ENCODE measurements at regions not wholly inside any gene's neighbourhood (a gene's known extent, or its start where the extent isn't known, plus 50 kb on each side); places are given as distances from the start of the nearest gene placed in this dataset.

DNA sequence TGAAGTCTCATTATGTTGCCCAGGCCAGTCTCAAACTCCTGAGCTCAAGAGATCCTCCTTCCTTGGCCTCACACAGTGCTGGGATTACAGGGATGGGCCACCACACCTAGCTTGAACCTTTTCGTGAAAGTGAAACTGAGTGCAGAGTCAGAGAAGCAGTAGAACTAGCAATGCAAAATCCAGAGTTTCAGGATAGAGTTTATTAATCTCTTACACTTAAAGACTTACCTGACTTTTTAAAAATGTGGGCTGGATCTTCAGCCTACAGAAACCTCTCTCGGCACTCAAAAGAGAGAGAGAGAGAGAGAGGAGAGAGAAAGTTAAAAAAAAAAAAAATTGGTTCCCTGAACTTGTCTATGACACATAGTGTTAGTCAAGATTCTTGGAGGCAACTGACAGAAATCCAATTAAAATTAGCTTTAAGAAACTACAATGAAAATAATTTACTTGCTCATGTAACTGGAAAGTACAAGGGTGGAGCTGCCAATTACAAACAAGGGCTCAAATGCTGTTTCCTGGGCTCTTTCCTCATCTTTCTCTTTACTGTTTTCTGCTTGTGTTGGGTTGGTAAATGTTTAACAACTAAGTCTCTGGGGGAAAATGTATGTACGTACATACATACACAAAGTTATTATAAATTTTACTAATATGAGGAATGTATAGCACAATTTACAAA is 98.1 kb upstream of the CERS6 start:
- no peak overlapping the region for H3K4me3 ChIP-seq
- H3K9me3 ChIP-seq, result no peaks in the 10 kb centered on the region
- no peaks in the 10 kb centered on the region for H3K27me3 ChIP-seq
- DNase-seq, result no peak
- no peak overlapping the region for H3K27ac ChIP-seq
- intact Hi-C loops (cut with DNase I; ENCODE audit: low total_unique reads), result no loop called here
- no peaks in the 10 kb centered on the region for H3K36me3 ChIP-seq
- 47 to 69% (median 49%) methylated on average over 3 of the region's 3 CpGs for WGBS, 5 donors
- TF ChIP-seq CTCF (IDR thresholded peaks at IDR 0.05) (no peak), POLR2AphosphoS5 (IDR thresholded peaks at IDR 0.05) (no peak), EP300 (IDR thresholded peaks at IDR 0.05) (no peak), POLR2A (IDR thresholded peaks at IDR 0.05) (no peak)
- H3K4me1 ChIP-seq, result no peaks in the 10 kb centered on the region

DNA sequence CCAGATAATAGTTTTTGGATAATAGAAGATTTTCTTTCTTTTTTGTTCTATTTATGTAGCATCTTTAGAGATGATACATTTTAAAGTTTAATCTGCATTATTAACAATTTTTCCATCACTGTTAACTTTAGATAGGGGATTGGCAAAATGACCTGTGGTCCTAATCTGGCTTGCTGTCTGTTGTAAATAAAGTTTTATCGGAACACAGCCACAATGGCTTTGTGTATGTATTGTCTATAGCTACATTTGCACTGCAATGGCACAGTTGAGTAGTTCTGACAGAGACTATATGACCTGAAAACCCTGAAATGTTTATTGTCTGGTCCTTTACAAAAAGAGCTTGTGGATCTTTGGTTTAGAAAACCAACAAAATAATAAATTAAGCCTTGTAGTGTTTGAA is 97.0 kb upstream of the CERS6 start:
- WGBS, 5 donors, result 80 to 93% (median 87%) methylated on average over 1 of the region's 1 CpG
- intact Hi-C loops (cut with DNase I; ENCODE audit: low total_unique reads), result no loop called here
- DNase-seq, result no peak
- Histone ChIP-seq H3K4me1 (no peaks in the 10 kb centered on the region), H3K27me3 (no peaks in the 10 kb centered on the region), H3K4me3 (no peak overlapping the region), H3K36me3 (no peaks in the 10 kb centered on the region), H3K27ac (no peak overlapping the region), H3K9me3 (no peaks in the 10 kb centered on the region)
- TF ChIP-seq POLR2A (IDR thresholded peaks at IDR 0.05) (no peak), EP300 (IDR thresholded peaks at IDR 0.05) (no peak), CTCF (IDR thresholded peaks at IDR 0.05) (no peak), POLR2AphosphoS5 (IDR thresholded peaks at IDR 0.05) (no peak)

DNA sequence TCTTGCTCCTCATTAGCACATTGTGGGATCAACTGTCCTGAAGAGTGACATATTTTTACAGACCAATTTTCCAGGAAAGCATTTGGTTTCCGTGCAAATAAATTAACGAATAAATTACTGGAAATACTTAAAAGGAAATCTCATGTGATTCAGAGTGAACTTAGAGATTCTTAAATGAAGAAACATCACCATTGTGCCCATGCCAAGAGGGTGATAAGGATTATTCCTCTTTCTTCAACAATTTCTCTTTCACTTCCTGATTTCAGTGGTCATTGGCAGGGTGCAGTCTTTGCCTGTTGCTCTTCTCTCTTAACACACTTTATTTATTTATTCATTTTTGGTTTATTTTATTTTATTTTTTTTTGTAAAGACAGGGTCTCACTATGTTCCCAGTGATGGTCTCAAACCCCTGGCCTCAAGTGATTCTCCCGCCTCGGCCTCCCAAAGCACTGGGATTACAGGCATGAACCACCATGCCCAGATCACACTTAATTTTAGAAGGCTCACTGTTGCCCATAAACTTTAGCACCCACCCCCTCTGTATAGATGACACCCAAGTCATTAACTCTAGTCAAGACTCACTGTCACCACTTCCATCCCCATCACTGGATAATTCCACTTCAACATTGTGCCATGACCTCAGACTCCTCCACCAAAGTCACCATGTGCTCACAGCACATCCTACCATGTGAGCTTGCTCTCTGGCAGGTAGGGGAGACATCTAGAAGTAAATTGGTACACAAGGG is 92.6 kb upstream of the CERS6 start:
- WGBS, 5 donors, result 92 to 94% (median 93%) methylated on average over 4 of the region's 4 CpGs
- no peak overlapping the region for H3K27ac ChIP-seq
- DNase-seq, result no peak
- no peaks in the 10 kb centered on the region for H3K9me3 ChIP-seq
- H3K4me3 ChIP-seq, result no peak overlapping the region
- H3K4me1 ChIP-seq, result no peaks in the 10 kb centered on the region
- intact Hi-C loops (cut with DNase I; ENCODE audit: low total_unique reads), result no loop called here
- H3K27me3 ChIP-seq, result no peaks in the 10 kb centered on the region
- TF ChIP-seq CTCF (IDR thresholded peaks at IDR 0.05) (no peak), POLR2AphosphoS5 (IDR thresholded peaks at IDR 0.05) (no peak), EP300 (IDR thresholded peaks at IDR 0.05) (no peak), POLR2A (IDR thresholded peaks at IDR 0.05) (no peak)
- H3K36me3 ChIP-seq, result no peaks in the 10 kb centered on the region

GRCh38 chr2:168365094-168365621 is 90.9 kb upstream of the CERS6 start:
- WGBS, 5 donors, result 88 to 98% (median 92%) methylated on average over 6 of the region's 6 CpGs
- no peaks in the 10 kb centered on the region for H3K9me3 ChIP-seq
- no peak overlapping the region for H3K27ac ChIP-seq
- TF ChIP-seq POLR2AphosphoS5 (IDR thresholded peaks at IDR 0.05), result no peak
- TF ChIP-seq EP300 (IDR thresholded peaks at IDR 0.05), result no peak
- no peak for TF ChIP-seq CTCF (IDR thresholded peaks at IDR 0.05)
- TF ChIP-seq POLR2A (IDR thresholded peaks at IDR 0.05), result no peak
- intact Hi-C loops (cut with DNase I; ENCODE audit: low total_unique reads), result no loop called here
- H3K4me3 ChIP-seq, result no peak overlapping the region
- no peaks in the 10 kb centered on the region for H3K27me3 ChIP-seq
- DNase-seq, result no peak
- H3K36me3 ChIP-seq, result no peaks in the 10 kb centered on the region
- no peaks in the 10 kb centered on the region for H3K4me1 ChIP-seq
